CD4-positive, alpha-beta T cell (primary cell): ENCODE measurements at regions not wholly inside any gene's neighbourhood (a gene's known extent, or its start where the extent isn't known, plus 50 kb on each side); places are given as distances from the start of the nearest gene placed in this dataset.

Experiments
- ATAC-seq: fragments of 200-7000 bp; cut with Tn5 transposase; one replicate; pipeline ENCODE4 v1.10.0; 2022; ENCODE audit warnings: mild to moderate bottlenecking; ENCODE audit not compliant: poor library complexity
- CTCF ChIA-PET: fragments of 350-600 bp; sonication (Branson Sonifier 250); formaldehyde crosslinking; loops from one replicate; lab custom pipeline; 2021; ENCODE audit warnings: antibody characterized with exemption, inconsistent platforms; lab: Charles Lee
- POLR2A ChIA-PET: fragments of 350-600 bp; sonication (Branson Sonifier 250); formaldehyde crosslinking; loops from one replicate; lab custom pipeline; 2021; ENCODE audit warnings: antibody characterized with exemption, inconsistent platforms; lab: Charles Lee
- DNase-seq, 14 experiments: peaks; one replicate each; pipeline ENCODE4 v3.0.0-alpha.2; 2013 to 2020; ENCODE audit warnings: mixed read lengths in 2 of 14
- H3K27ac ChIP-seq, 2 donors: one replicate each; pipeline versions ENCODE4 v1.5.1 to v1.7.0; 2013; ENCODE audit warnings: low read length in 2 of 2, low read depth in 1 of 2, mild to moderate bottlenecking in 1 of 2
- H3K27me3 ChIP-seq, 2 experiments: 1 replicate in 1 of 2; 2 replicates in 1 of 2; pipeline versions ENCODE4 v1.6.1 to v1.7.0; 2013; ENCODE audit warnings: low read length in 2 of 2, control low read depth in 1 of 2, mild to moderate bottlenecking in 1 of 2, moderate library complexity in 1 of 2; ENCODE audit not compliant: insufficient read depth in 2 of 2, control insufficient read depth in 1 of 2
- H3K36me3 ChIP-seq: one replicate; pipeline ENCODE4 v1.6.1; 2013; ENCODE audit warnings: low read length, control low read depth; ENCODE audit not compliant: insufficient read depth
- H3K4me1 ChIP-seq: one replicate; pipeline ENCODE4 v1.6.1; 2013; ENCODE audit warnings: low read length, control low read depth; ENCODE audit not compliant: insufficient read depth
- H3K4me3 ChIP-seq: one replicate; pipeline ENCODE4 v1.5.1; 2013; ENCODE audit warnings: mild to moderate bottlenecking, low read length, moderate library complexity
- H3K9me3 ChIP-seq, 2 experiments: 1 replicate in 1 of 2; 2 replicates in 1 of 2; pipeline versions ENCODE4 v1.6.1 to v1.7.0; 2013; ENCODE audit warnings: low read length in 2 of 2, mild to moderate bottlenecking in 2 of 2, control low read depth in 1 of 2, moderate library complexity in 1 of 2; ENCODE audit not compliant: control insufficient read depth in 1 of 2, insufficient read depth in 1 of 2
- H3K27ac Mint-ChIP-seq: one replicate; pipeline ENCODE4 v1.8.0; 2020; ENCODE audit warnings: mixed read lengths
- H3K27me3 Mint-ChIP-seq: one replicate; pipeline ENCODE4 v1.8.0; 2021; ENCODE audit warnings: mixed read lengths
- H3K36me3 Mint-ChIP-seq: one replicate; pipeline ENCODE4 v1.8.0; 2021; ENCODE audit warnings: low read depth, mixed read lengths
- H3K4me1 Mint-ChIP-seq: one replicate; pipeline ENCODE4 v1.8.0; 2021; ENCODE audit warnings: low read depth, mixed read lengths
- H3K4me3 Mint-ChIP-seq: one replicate; pipeline ENCODE4 v1.8.0; 2020; ENCODE audit warnings: mild to moderate bottlenecking, mixed read lengths
- H3K9me3 Mint-ChIP-seq: one replicate; pipeline ENCODE4 v1.8.0; 2020; ENCODE audit warnings: mixed read lengths
- intact Hi-C, 2 experiments: fragments of 100-400 bp; cut with DNase I in 1 of 2; cut with micrococcal nuclease in 1 of 2; formaldehyde crosslinking; loops; one replicate each; pipeline versions ENCODE4 v1.15.1 to v1.9.0; 2023 to 2025; cut with DNase I, micrococcal nuclease
- TF ChIP-seq, protein P1 (sequence below): fragments of 200-600 bp; IDR thresholded peaks from one replicate; pipeline ENCODE4 v1.8.0; 2022; ENCODE audit warnings: antibody characterized with exemption, mild to moderate bottlenecking

DNA sequence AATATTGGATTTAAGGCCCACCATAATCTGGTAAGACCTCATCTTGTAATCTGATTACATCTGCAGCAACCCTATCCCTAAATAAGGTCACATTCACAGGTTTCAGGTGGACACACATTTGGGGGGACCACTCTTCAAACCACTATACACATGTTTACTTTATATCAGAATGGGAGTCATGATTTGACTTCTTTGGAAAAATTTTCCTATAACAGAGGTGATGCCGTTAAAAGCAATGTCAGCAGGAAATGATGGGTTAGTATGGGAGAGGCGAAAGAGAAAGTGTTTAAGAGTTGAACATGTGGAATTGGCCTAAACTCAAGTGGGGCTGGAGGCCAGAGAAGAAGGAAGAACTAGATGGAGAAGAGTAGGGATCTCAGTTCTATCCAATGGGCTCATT lies 281.7 kb upstream of the ERCC4 start:
- no peak overlapping the region for H3K4me3 ChIP-seq
- ChIA-PET CTCF (no interaction called here), POLR2A (no interaction called here)
- DNase-seq (no peak), ATAC-seq (no peak)
- Mint-ChIP-seq H3K27me3 (no peaks in the 10 kb centered on the region), H3K27ac (no peak overlapping the region), H3K4me1 (no peaks in the 10 kb centered on the region), H3K4me3 (no peak overlapping the region), H3K36me3 (no peaks in the 10 kb centered on the region), H3K9me3 (peaks cover 2% of the 10 kb centered on the region)
- H3K27ac ChIP-seq = no peak overlapping the region
- H3K9me3 ChIP-seq = peaks cover 0 to 6% of the 10 kb centered on the region in 2 experiments
- TF ChIP-seq, protein P1, sequence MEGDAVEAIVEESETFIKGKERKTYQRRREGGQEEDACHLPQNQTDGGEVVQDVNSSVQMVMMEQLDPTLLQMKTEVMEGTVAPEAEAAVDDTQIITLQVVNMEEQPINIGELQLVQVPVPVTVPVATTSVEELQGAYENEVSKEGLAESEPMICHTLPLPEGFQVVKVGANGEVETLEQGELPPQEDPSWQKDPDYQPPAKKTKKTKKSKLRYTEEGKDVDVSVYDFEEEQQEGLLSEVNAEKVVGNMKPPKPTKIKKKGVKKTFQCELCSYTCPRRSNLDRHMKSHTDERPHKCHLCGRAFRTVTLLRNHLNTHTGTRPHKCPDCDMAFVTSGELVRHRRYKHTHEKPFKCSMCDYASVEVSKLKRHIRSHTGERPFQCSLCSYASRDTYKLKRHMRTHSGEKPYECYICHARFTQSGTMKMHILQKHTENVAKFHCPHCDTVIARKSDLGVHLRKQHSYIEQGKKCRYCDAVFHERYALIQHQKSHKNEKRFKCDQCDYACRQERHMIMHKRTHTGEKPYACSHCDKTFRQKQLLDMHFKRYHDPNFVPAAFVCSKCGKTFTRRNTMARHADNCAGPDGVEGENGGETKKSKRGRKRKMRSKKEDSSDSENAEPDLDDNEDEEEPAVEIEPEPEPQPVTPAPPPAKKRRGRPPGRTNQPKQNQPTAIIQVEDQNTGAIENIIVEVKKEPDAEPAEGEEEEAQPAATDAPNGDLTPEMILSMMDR = no peak
- H3K36me3 ChIP-seq = no peaks in the 10 kb centered on the region
- no peaks in the 10 kb centered on the region for H3K4me1 ChIP-seq
- intact Hi-C loops = no loop called here
- H3K27me3 ChIP-seq = no peaks in the 10 kb centered on the region

- Histone ChIP-seq H3K9me3 (peaks cover 0 to 11% of the 10 kb centered on the region in 2 experiments), H3K27ac (no peak overlapping the region), H3K36me3 (no peaks in the 10 kb centered on the region), H3K4me3 (no peak overlapping the region), H3K27me3 (peaks cover 0 to 2% of the 10 kb centered on the region in 2 experiments), H3K4me1 (no peaks in the 10 kb centered on the region)
- ATAC-seq (no peak), DNase-seq (no peak)
- Mint-ChIP-seq H3K4me3 (no peak overlapping the region), H3K4me1 (no peaks in the 10 kb centered on the region), H3K27me3 (no peaks in the 10 kb centered on the region), H3K27ac (no peak overlapping the region), H3K9me3 (no peaks in the 10 kb centered on the region), H3K36me3 (no peaks in the 10 kb centered on the region)
- TF ChIP-seq, protein P1 = no peak
- intact Hi-C loops = no loop called here
- CTCF ChIA-PET = no interaction called here
- POLR2A ChIA-PET = no interaction called here
Measured at GRCh38 chr16:13643412-13643811, 276.5 kb upstream of the ERCC4 start.

DNA sequence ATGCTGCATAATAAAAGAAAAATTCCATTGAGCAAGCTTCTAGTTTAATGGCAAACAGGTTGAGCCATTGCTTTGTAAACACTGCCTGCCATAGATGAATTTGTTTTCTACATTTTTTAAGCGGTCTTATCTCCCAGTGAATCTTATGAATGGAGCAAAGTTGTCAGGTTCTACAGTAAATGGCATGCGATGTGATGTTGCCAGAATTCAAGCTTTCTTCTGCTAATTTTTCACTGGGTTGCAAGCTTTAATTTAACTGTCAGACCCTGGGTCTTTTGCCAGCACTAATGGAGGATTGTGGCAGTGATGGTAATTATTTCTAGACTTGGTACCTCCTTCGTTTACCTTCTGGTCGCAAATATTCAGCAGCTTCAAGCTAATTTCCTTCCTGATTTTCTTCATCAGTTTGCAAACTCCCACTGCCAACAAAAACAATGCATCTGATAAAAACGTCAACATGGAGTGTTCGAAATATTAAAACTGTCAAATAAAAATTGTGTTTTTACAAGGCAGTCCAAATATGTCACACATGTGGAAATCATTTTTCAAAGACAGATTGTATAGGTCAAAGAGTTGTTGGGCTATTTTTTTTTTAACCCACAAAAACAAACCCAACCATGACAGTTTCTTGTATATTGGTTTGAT lies 274.2 kb upstream of the ERCC4 start:
- Mint-ChIP-seq H3K4me1 (no peaks in the 10 kb centered on the region), H3K27me3 (no peaks in the 10 kb centered on the region), H3K36me3 (no peaks in the 10 kb centered on the region), H3K9me3 (no peaks in the 10 kb centered on the region), H3K4me3 (no peak overlapping the region), H3K27ac (no peak overlapping the region)
- no peaks in the 10 kb centered on the region for H3K4me1 ChIP-seq
- ATAC-seq = no peak
- ChIA-PET CTCF (no interaction called here), POLR2A (no interaction called here)
- no peaks in the 10 kb centered on the region for H3K36me3 ChIP-seq
- intact Hi-C loops = no loop called here
- no peak overlapping the region for H3K27ac ChIP-seq
- TF ChIP-seq, protein P1 = no peak
- no peak overlapping the region for H3K4me3 ChIP-seq
- DNase-seq = no peak
- H3K9me3 ChIP-seq = peaks cover 0 to 5% of the 10 kb centered on the region in 2 experiments
- peaks cover 0 to 2% of the 10 kb centered on the region in 2 experiments for H3K27me3 ChIP-seq
